ENCODE measurements at regions not wholly inside any gene's neighbourhood (a gene's known extent, or its start where the extent isn't known, plus 50 kb on each side); places are given as distances from the start of the nearest gene placed in this dataset.

DNA sequence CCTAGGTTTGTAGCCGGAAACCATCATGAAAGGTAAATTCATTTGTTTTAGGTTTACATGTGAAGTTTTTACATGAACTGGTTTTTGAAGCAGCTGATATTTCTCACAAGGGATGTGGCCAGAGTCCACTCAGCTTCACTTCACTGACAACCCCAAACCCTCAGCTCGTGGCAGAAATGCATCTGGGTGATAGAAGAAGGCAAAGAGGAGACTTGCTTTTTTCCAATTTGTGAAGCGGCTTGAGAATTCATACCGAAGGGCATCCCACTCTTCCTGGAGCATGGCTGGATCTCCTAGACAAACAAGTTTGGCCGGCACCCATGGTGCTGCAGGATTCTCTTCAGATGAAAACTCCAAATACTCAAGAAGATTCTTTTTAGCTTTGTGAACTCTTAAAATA is 392.8 kb upstream of the CNR1 start:
- no peak for DNase-seq (ENCODE audit: low spot score)

GRCh38 chr6:88556663-88557062 is 390.5 kb upstream of the CNR1 start:
- DNase-seq (ENCODE audit: low spot score): no peak

GRCh38 chr6:88548891-88549505 is 382.9 kb upstream of the CNR1 start:
- DNase-seq (ENCODE audit: low spot score): no peak

GRCh38 chr6:88547768-88548167 is 381.6 kb upstream of the CNR1 start:
- no peak for DNase-seq (ENCODE audit: low spot score)

GRCh38 chr6:88545991-88546390 is 379.8 kb upstream of the CNR1 start:
- no peak for DNase-seq (ENCODE audit: low spot score)

DNA sequence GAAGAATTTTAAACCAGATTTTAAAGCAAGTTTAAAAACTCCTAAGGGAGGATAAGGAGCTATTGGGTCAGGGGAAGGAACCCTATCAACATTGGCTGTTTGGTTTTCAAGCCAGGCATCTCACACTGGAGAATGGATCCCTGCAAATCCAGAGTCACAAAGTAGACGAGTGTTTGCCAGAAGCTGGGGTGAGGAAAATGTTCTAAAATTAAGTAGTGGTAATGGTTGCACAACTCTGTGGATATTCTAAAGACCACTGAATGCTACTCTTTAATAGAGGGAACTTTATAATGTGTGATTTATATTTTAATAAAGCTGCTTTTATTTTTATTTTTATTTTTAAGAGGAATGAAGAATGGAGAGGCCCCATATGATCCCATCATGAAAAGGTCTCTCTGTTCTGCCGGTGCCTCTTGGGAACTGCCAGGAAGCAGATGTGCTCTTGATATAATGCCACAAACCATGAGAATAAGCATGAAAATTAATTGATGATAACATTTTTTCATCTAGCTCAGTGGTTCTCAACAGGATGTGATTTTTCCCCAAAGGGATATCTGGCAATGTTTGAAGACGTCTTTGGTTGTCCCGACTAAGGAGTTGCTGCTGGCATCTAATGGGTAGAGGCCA is 379.0 kb upstream of the CNR1 start:
- no peak for DNase-seq (ENCODE audit: low spot score)

GRCh38 chr6:88539295-88539764 is 373.2 kb upstream of the CNR1 start:
- no peak for DNase-seq (ENCODE audit: low spot score)

DNA sequence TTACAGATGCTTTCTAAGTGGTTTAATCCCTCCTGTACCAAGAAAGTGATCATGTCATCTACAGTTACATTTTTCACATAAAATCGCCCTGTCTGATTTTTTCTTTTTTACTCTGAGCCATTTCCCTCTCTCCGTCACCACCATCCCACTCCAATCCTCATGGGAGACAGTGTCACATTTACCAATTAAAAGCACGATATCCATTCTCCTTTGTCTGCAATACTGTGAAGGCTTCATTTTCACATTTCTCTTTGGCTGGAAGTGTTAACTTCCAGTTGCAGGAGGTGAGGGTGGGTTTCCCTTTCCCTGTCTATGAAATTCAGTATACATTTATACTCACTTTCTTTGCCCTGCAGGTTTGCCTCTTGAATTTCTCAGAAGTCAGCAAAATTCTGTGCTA is 372.7 kb upstream of the CNR1 start:
- DNase-seq (ENCODE audit: low spot score): no peak

DNA sequence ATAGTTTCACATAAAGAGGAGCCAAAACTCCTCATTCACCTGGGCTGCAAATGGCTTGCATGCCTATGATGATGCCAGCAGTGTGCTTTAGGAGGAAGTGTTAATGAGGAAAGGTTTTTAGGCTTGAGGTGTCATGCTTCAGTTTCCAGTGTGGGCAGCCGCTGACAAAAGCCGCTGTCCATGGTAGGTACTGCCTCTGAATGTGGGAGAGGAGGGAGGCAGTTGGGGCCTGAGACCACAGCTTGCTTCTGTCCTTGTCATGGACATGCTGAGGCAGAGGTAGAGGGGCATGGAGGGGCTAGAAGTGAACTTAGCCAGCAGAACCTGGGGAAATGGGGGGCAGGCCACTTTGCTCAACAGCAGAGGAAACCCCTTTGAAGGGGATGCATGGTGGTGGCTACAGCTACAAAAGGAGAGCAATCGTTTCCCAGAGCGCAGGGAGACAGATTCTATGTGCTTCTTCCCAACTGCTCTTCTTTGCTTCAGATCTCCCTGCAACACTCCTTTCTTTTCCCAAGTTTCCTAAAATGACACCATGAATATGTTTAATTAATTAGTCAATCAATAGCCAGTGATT is 372.1 kb upstream of the CNR1 start:
- DNase-seq (ENCODE audit: low spot score): no peak

DNA sequence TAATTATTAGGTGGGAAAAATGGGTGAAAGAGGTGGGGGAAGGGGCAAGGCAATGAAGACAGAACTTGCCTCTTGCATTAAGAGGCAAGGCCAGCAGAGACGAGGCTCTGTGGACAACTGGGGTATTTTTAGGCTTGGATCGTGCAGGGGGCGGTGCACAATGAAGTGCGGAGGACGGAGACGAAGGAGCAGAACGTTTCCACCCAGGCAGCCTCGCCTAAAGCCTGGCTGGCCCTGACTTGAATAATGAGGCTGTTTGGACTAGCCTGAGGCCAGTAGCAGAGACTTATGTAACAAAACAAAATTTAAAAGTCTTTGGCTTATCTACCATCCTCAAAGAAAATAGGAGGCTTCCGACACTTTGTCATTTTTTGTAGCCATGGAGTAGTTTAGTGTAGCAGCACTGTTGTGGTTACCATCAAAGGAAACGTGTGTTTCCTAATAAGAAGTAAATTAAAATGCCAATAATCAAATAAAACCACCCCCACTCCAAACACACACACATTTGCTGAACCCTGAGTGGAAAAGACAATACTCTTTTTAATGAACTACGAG is 370.0 kb upstream of the CNR1 start:
- DNase-seq (ENCODE audit: low spot score): no peak

DNA sequence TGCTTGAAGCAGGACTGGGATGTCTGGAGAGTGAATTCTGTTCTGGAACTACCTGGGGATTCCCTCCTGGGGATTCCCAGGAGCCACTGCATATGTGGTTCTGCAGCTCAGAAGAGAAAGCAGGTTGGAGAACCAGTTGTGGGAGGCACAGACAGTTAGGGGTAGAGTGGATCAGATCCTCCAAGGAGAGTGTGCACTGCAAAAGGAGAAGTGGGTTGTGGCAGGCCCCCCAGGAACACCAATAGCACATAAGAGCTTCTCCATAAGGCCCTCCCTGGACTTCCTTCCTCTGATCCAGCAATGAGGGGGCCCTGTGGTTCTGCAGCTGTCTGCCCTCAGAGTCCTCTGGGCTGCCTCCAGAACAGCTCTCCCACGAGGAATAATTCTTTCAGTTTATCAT is 369.2 kb upstream of the CNR1 start:
- DNase-seq (ENCODE audit: low spot score): no peak

- DNase-seq (ENCODE audit: low spot score): no peak
Measured at GRCh38 chr6:88532241-88532860, 366.2 kb upstream of the CNR1 start.

- DNase-seq (ENCODE audit: low spot score): no peak
Measured at GRCh38 chr6:88529726-88530125, 363.6 kb upstream of the CNR1 start.

GRCh38 chr6:88520445-88520844 is 354.3 kb upstream of the CNR1 start:
- no peak for DNase-seq (ENCODE audit: low spot score)

DNA sequence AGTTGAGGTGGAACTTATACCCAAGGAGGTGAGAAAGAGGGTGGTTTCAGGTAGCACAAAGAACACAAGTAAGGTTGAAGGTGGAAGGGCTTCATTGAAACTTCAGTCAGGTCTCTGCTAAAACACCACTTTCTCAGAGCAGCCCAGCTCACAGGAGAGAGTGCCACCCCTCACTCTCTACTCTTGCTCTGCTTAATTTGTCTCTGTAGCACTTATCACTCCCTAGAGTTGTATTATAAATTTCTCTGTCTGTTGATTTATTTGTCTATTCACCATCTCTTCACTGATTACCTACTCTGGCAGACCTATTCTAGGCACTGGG is 353.8 kb upstream of the CNR1 start:
- DNase-seq (ENCODE audit: low spot score): no peak

DNA sequence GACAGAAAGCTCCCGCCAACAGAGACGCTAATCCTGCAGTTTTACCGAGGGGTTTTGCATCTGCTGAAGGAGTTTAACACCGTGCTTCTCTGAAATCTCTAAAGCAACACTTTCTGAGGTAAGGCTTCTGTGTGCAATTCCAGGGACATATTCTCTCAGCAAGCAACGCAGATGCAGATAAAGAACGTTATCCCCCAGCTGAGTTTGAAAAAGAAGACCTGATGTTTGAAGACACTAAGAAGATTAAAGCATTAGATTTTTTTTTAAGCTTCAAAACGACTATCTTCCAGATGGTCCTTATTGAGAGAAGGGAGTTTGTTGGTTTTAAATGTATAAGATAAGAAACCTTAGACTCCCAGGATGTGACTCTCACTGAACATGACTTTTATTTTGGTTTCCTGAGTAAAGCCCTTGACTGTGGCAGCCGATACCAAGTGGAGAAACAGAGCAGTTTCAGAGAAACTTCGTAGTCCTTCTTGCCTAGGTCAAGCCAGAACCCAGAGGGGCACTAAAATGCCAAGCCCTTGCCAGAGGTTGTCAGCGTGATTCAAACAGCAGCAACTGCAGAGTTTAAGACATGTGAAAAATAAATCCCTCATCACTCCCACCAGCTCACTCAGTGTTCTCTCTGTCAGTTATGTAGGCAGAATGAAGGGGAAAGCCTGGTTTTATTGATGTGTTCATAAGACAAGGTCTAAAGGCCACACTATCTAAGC is 353.3 kb upstream of the CNR1 start:
- DNase-seq (ENCODE audit: low spot score): no peak

- DNase-seq (ENCODE audit: low spot score): no peak
Measured at GRCh38 chr6:88517737-88518136, 351.6 kb upstream of the CNR1 start.

DNA sequence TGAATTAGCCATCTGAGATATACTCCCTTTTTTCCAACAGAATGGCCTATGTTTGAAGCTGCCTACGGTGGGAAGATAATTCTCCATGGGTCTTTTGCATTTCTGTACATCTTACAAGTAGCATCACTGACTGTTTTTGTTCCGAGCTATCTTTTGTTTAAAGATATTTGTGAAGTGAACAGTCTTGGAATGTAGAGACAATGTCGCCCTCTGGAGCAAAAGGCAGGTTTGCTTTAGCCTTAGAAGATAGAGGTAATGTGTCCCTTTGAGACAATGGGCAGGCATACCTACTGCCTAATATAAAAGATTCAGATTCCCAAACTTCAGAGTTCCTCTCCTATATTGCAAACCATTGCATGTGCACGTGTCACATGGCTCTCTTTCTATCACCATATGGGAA is 347.8 kb upstream of the CNR1 start:
- DNase-seq (ENCODE audit: low spot score): no peak

DNA sequence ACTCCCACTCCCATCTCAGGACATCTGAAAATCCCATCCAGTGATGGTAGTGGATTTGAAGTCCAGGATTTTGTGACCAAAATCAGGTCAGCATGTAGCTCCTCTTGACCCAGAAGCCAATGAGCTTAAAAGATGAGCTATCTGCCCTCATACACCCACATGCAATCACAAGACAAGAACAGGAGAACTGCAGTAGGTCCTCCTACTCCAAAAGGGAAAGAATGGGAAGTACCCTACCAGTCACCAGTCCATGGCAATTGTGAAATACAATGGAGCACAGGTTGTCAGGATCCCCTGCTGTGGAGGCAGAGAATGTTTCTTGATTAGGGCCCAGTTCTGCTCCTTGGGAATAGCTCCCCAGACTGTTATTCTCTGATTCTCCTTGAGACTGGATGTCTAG is 347.3 kb upstream of the CNR1 start:
- DNase-seq (ENCODE audit: low spot score): no peak

DNA sequence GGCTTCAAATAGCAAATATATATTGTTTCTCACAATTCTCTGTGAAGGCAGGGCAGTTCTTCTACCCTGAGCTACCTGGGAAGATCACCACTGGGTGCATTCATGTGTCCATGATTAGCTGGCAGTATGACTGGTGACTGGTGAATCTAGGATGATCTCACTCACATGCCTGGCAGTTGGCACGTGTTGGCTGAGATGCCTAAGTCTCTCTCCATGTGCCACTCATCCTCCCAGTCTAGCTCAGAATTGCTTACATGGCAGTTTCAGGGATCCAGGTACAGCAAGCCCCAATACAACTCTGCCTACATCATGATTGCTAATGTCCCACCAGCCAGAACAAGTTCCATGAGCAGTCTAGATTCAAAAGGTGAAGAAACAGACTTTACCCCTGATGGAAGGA is 346.8 kb upstream of the CNR1 start:
- DNase-seq (ENCODE audit: low spot score): no peak

- DNase-seq (ENCODE audit: low spot score): no peak
Measured at GRCh38 chr6:88502391-88502790, 336.2 kb upstream of the CNR1 start.

All from mucosa of gallbladder (tissue), 1 donor.